ENCODE measurements at regions not wholly inside any gene's neighbourhood (a gene's known extent, or its start where the extent isn't known, plus 50 kb on each side); places are given as distances from the start of the nearest gene placed in this dataset.

GRCh38 chrX:113392355-113392754 is 551.7 kb upstream of the AMOT start (continued):
- TF ChIP-seq, protein P1, sequence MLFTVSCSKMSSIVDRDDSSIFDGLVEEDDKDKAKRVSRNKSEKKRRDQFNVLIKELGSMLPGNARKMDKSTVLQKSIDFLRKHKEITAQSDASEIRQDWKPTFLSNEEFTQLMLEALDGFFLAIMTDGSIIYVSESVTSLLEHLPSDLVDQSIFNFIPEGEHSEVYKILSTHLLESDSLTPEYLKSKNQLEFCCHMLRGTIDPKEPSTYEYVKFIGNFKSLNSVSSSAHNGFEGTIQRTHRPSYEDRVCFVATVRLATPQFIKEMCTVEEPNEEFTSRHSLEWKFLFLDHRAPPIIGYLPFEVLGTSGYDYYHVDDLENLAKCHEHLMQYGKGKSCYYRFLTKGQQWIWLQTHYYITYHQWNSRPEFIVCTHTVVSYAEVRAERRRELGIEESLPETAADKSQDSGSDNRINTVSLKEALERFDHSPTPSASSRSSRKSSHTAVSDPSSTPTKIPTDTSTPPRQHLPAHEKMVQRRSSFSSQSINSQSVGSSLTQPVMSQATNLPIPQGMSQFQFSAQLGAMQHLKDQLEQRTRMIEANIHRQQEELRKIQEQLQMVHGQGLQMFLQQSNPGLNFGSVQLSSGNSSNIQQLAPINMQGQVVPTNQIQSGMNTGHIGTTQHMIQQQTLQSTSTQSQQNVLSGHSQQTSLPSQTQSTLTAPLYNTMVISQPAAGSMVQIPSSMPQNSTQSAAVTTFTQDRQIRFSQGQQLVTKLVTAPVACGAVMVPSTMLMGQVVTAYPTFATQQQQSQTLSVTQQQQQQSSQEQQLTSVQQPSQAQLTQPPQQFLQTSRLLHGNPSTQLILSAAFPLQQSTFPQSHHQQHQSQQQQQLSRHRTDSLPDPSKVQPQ (CRISPR knock-in tag; IDR thresholded peaks at IDR 0.05; ENCODE audit: borderline replicate concordance): no peak

DNA sequence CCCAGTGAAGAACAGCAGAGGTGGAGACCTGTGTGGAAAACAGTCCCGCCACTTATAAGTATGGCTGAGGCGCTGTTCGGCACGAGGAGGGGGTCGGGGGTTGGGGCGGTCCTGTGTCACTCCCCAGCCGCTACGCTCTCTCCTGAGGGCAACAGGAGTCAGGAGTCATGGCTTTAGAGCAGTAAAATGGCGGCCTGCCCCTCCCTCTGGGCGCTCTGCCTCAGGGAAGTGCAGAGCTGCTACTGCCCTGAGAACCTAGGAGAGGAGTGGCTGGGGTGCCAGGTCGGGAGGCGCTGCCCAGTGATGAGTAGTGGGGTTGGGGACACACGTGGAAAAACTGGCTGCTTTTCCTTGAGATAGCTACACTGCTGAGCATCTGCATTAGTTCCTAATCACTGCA is 551.2 kb upstream of the AMOT start:
- no peak for FAIRE-seq
- no peak overlapping the region for H3K27ac ChIP-seq (ENCODE audit: extremely low read depth, low read depth, low read length)

More for the DNA sequence above, 551.2 kb upstream of the AMOT start:
- no TSS peak for BruUV-seq (replicated peaks)
- in situ Hi-C loops (cut with MboI) (no loop called here), intact Hi-C loops (cut with micrococcal nuclease) (no loop called here)
- H3K9me3 ChIP-seq (replicated peaks; ENCODE audit: control insufficient read depth, insufficient read depth, low read depth, low read length): no peaks in the 10 kb centered on the region
- no peak overlapping the region for H2AFZ ChIP-seq (ENCODE audit: low read depth, low read length)
- TF ChIP-seq ZNF717 (CRISPR knock-in tag; IDR thresholded peaks at IDR 0.05): no peak
- TF ChIP-seq, protein P2, sequence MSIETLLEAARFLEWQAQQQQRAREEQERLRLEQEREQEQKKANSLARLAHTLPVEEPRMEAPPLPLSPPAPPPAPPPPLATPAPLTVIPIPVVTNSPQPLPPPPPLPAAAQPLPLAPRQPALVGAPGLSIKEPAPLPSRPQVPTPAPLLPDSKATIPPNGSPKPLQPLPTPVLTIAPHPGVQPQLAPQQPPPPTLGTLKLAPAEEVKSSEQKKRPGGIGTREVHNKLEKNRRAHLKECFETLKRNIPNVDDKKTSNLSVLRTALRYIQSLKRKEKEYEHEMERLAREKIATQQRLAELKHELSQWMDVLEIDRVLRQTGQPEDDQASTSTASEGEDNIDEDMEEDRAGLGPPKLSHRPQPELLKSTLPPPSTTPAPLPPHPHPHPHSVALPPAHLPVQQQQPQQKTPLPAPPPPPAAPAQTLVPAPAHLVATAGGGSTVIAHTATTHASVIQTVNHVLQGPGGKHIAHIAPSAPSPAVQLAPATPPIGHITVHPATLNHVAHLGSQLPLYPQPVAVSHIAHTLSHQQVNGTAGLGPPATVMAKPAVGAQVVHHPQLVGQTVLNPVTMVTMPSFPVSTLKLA (conservative IDR thresholded peaks at IDR 0.05): no peak
- no peaks in the 10 kb centered on the region for H3K79me2 ChIP-seq (ENCODE audit: control insufficient read depth, insufficient read depth, low read length)
- no peaks in the 10 kb centered on the region for H3K9me1 ChIP-seq (ENCODE audit: control insufficient read depth, insufficient read depth, low read length)
- no peak for DNase-seq (ENCODE audit: extremely low read depth in 1 of 4, low spot score in 3 of 4)
- no peaks in the 10 kb centered on the region for H3K4me1 ChIP-seq (replicated peaks in 1 of 2; ENCODE audit: control insufficient read depth in 2 of 2, insufficient read depth in 2 of 2, low read length in 2 of 2)
- no peaks in the 10 kb centered on the region for H3K36me3 ChIP-seq (ENCODE audit: control insufficient read depth, insufficient read depth, low read length)
- WGBS (ENCODE audit: insufficient coverage, low coverage, missing lambda C conversion rate): no CpG with 5 or more reads among the region's 13 CpGs
- POLR2A ChIA-PET: interaction anchor here (0.7 kb wide), 1 partner anchor 1891 kb away, joined by 3 read pairs; no protein-coding TSS in a partner anchor
- CTCF ChIA-PET (ENCODE audit: low intra/inter-chr PET ratio): no interaction called here
- no peak overlapping the region for H3K4me3 ChIP-seq
- ATAC-seq: no peak
- no peak overlapping the region for H3K4me2 ChIP-seq (ENCODE audit: insufficient read depth, low read length)
- no peak overlapping the region for H3K9ac ChIP-seq (ENCODE audit: insufficient read depth in 1 of 2, low read depth in 2 of 2, low read length in 2 of 2)
- H4K20me1 ChIP-seq (replicated peaks; ENCODE audit: control insufficient read depth, insufficient read depth, low read length): no peaks in the 10 kb centered on the region
- H3K27me3 ChIP-seq (ENCODE audit: control insufficient read depth in 2 of 2, insufficient read depth in 2 of 2, low read length in 2 of 2): no peaks in the 10 kb centered on the region; a peak in 1 of 5 replicates

Data from K562 (cell line).